Astrocyte (in vitro differentiated cells and primary cell): ENCODE measurements at regions not wholly inside any gene's neighbourhood (a gene's known extent, or its start where the extent isn't known, plus 50 kb on each side); places are given as distances from the start of the nearest gene placed in this dataset.

Experiments
- DNase-seq: peaks from one replicate; pipeline ENCODE4 v3.0.0-alpha.2; 2010; ENCODE audit warnings: low read depth
- FAIRE-seq: peaks from 2 replicates; lab custom pipeline; 2011; peaks lifted over from hg19 to GRCh38; lab: Jason Lieb, UNC
- H2AFZ ChIP-seq: 2 replicates; pipeline ENCODE4 v1.6.0; 2012; ENCODE audit warnings: low read depth, low read length, inconsistent platforms
- H3K27ac ChIP-seq: 2 replicates; pipeline ENCODE4 v1.5.1; 2011; ENCODE audit warnings: low read depth, low read length, inconsistent platforms
- H3K27me3 ChIP-seq: 2 replicates; pipeline ENCODE4 v1.6.0; 2011; ENCODE audit warnings: low read length, inconsistent platforms; ENCODE audit not compliant: insufficient read depth
- H3K36me3 ChIP-seq: 2 replicates; pipeline ENCODE4 v1.5.1; 2011; ENCODE audit warnings: low read length, inconsistent platforms; ENCODE audit not compliant: insufficient read depth
- H3K4me1 ChIP-seq: 2 replicates; pipeline ENCODE4 v1.5.1; 2011; ENCODE audit warnings: low read length, inconsistent platforms; ENCODE audit not compliant: insufficient read depth
- H3K4me2 ChIP-seq: 2 replicates; pipeline ENCODE4 v1.6.0; 2012; ENCODE audit warnings: low read length, inconsistent platforms
- H3K4me3 ChIP-seq: 2 replicates; pipeline ENCODE4 v1.5.1; 2011; ENCODE audit warnings: low read depth, mild to moderate bottlenecking, low read length, inconsistent platforms; ENCODE audit not compliant: insufficient read depth
- H3K79me2 ChIP-seq: 2 replicates; pipeline ENCODE4 v1.6.0; 2012; ENCODE audit warnings: mild to moderate bottlenecking, low read length, inconsistent platforms; ENCODE audit not compliant: insufficient read depth
- H3K9ac ChIP-seq: 2 replicates; pipeline ENCODE4 v1.6.0; 2012; ENCODE audit warnings: mild to moderate bottlenecking, low read length, inconsistent platforms
- H3K9me3 ChIP-seq: 2 replicates; pipeline ENCODE4 v1.5.1; 2012; ENCODE audit warnings: low read depth, mild to moderate bottlenecking, low read length, inconsistent platforms; ENCODE audit not compliant: insufficient read depth
- H4K20me1 ChIP-seq: 2 replicates; pipeline ENCODE4 v1.6.0; 2012; ENCODE audit warnings: low read length, inconsistent platforms; ENCODE audit not compliant: insufficient read depth
- H3K27ac Mint-ChIP-seq: one replicate; pipeline ENCODE4 v1.8.0; 2021; ENCODE audit warnings: mild to moderate bottlenecking, mixed read lengths; ENCODE audit not compliant: unreplicated experiment
- H3K27me3 Mint-ChIP-seq: one replicate; pipeline ENCODE4 v1.8.0; 2021; ENCODE audit warnings: low read depth, mixed read lengths; ENCODE audit not compliant: unreplicated experiment
- H3K36me3 Mint-ChIP-seq: one replicate; pipeline ENCODE4 v1.8.0; 2021; ENCODE audit warnings: low read depth, mixed read lengths; ENCODE audit not compliant: unreplicated experiment
- H3K4me1 Mint-ChIP-seq: one replicate; pipeline ENCODE4 v1.8.0; 2021; ENCODE audit warnings: low read depth, mixed read lengths; ENCODE audit not compliant: unreplicated experiment
- H3K4me3 Mint-ChIP-seq: one replicate; pipeline ENCODE4 v1.8.0; 2021; ENCODE audit warnings: mild to moderate bottlenecking, moderate library complexity, mixed read lengths; ENCODE audit not compliant: unreplicated experiment
- H3K9me3 Mint-ChIP-seq: one replicate; pipeline ENCODE4 v1.8.0; 2021; ENCODE audit warnings: mild to moderate bottlenecking, mixed read lengths; ENCODE audit not compliant: unreplicated experiment
- EZH2 ChIP-seq: IDR thresholded peaks from 2 replicates; pipeline ENCODE4 v1.6.1; 2012; ENCODE audit warnings: mild to moderate bottlenecking, low read length, inconsistent platforms; ENCODE audit not compliant: insufficient read depth
- TF ChIP-seq, protein P1 (sequence below): IDR thresholded peaks from 2 replicates; pipeline ENCODE4 v1.5.1; 2011; ENCODE audit warnings: low read depth, mild to moderate bottlenecking, inconsistent platforms, low read length, moderate library complexity; ENCODE audit not compliant: insufficient read depth

- Histone ChIP-seq H3K36me3 (no peaks in the 10 kb centered on the region), H3K9me3 (no peaks in the 10 kb centered on the region), H3K4me1 (peaks cover 11% of the 10 kb centered on the region), H3K4me2 (no peak overlapping the region), H3K9ac (no peak overlapping the region), H3K79me2 (no peaks in the 10 kb centered on the region), H4K20me1 (no peaks in the 10 kb centered on the region), H3K27ac (no peak overlapping the region), H2AFZ (no peak overlapping the region), H3K27me3 (no peaks in the 10 kb centered on the region), H3K4me3 (no peak overlapping the region)
- H3K36me3 Mint-ChIP-seq = no peaks in the 10 kb centered on the region
- TF ChIP-seq EZH2 = no peak
- TF ChIP-seq, protein P1, sequence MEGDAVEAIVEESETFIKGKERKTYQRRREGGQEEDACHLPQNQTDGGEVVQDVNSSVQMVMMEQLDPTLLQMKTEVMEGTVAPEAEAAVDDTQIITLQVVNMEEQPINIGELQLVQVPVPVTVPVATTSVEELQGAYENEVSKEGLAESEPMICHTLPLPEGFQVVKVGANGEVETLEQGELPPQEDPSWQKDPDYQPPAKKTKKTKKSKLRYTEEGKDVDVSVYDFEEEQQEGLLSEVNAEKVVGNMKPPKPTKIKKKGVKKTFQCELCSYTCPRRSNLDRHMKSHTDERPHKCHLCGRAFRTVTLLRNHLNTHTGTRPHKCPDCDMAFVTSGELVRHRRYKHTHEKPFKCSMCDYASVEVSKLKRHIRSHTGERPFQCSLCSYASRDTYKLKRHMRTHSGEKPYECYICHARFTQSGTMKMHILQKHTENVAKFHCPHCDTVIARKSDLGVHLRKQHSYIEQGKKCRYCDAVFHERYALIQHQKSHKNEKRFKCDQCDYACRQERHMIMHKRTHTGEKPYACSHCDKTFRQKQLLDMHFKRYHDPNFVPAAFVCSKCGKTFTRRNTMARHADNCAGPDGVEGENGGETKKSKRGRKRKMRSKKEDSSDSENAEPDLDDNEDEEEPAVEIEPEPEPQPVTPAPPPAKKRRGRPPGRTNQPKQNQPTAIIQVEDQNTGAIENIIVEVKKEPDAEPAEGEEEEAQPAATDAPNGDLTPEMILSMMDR = no peak
- no peak overlapping the region for H3K4me3 Mint-ChIP-seq
- FAIRE-seq (no peak), DNase-seq (no peak)
- no peak overlapping the region for H3K27ac Mint-ChIP-seq
- H3K4me1 Mint-ChIP-seq = peaks cover 7% of the 10 kb centered on the region
- H3K9me3 Mint-ChIP-seq = no peaks in the 10 kb centered on the region
- H3K27me3 Mint-ChIP-seq = no peaks in the 10 kb centered on the region
These were observed 151.5 kb upstream of the SALL4 start for GRCh38 chr20:51953731-51954340.

GRCh38 chr20:51950926-51951325 is 148.6 kb upstream of the SALL4 start:
- no peaks in the 10 kb centered on the region for H3K9me3 ChIP-seq
- H3K27ac ChIP-seq = no peak overlapping the region
- no peaks in the 10 kb centered on the region for H3K4me1 ChIP-seq
- no peak overlapping the region for H3K4me2 ChIP-seq
- H3K4me3 ChIP-seq = no peak overlapping the region
- H3K79me2 ChIP-seq = no peaks in the 10 kb centered on the region
- TF ChIP-seq, protein P1 = no peak
- TF ChIP-seq EZH2 = no peak
- H3K27me3 ChIP-seq = no peaks in the 10 kb centered on the region
- H4K20me1 ChIP-seq = no peaks in the 10 kb centered on the region
- Mint-ChIP-seq H3K27ac (no peak overlapping the region), H3K27me3 (no peaks in the 10 kb centered on the region), H3K4me1 (no peaks in the 10 kb centered on the region), H3K4me3 (no peak overlapping the region), H3K36me3 (no peaks in the 10 kb centered on the region), H3K9me3 (no peaks in the 10 kb centered on the region)
- H3K36me3 ChIP-seq = no peaks in the 10 kb centered on the region
- no peak overlapping the region for H2AFZ ChIP-seq
- no peak for DNase-seq
- FAIRE-seq = no peak
- H3K9ac ChIP-seq = no peak overlapping the region

DNA sequence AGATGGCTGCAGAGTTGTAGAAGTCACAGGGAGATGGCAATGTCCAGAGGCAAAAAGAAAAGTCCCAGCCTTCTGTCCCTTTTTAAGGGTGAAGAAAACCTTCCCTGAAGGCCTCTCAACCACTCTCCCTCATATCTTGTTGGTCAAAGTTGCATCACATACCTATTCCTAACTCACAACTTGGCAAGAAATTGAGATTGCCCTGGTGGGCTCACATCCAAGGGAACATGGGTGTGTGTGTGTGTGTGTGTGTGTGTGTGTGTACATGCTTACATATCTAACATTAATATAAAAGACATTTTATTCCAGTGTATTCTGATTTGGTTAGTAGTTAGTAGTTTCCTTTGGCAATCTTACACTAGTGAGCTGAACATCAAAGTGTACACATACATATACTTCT is 144.3 kb upstream of the SALL4 start:
- Mint-ChIP-seq H3K27ac (no peak overlapping the region), H3K36me3 (no peaks in the 10 kb centered on the region), H3K4me3 (no peak overlapping the region), H3K9me3 (no peaks in the 10 kb centered on the region), H3K27me3 (no peaks in the 10 kb centered on the region), H3K4me1 (no peaks in the 10 kb centered on the region)
- no peaks in the 10 kb centered on the region for H3K79me2 ChIP-seq
- no peak overlapping the region for H3K9ac ChIP-seq
- H3K36me3 ChIP-seq = no peaks in the 10 kb centered on the region
- FAIRE-seq (no peak), DNase-seq (no peak)
- no peak overlapping the region for H3K4me3 ChIP-seq
- H3K9me3 ChIP-seq = no peaks in the 10 kb centered on the region
- no peaks in the 10 kb centered on the region for H3K27me3 ChIP-seq
- H3K4me1 ChIP-seq = no peaks in the 10 kb centered on the region
- H2AFZ ChIP-seq = no peak overlapping the region
- H4K20me1 ChIP-seq = no peaks in the 10 kb centered on the region
- H3K4me2 ChIP-seq = no peak overlapping the region
- TF ChIP-seq EZH2 = no peak
- TF ChIP-seq, protein P1 = no peak
- no peak overlapping the region for H3K27ac ChIP-seq
